SHP77 treated with DMSO at 0.1 percent for 48 hours (cell line): ENCODE measurements at regions not wholly inside any gene's neighbourhood (a gene's known extent, or its start where the extent isn't known, plus 50 kb on each side); places are given as distances from the start of the nearest gene placed in this dataset.
"Not testable (repeated sequence)": the region's sequence is repeated elsewhere in the genome, so short reads cannot be mapped to it uniquely, and the experiment has no call there.

Source experiments
- DNase-seq: peaks from one replicate; lab custom pipeline; 2025; lab: John Stamatoyannopoulos, UW

DNA sequence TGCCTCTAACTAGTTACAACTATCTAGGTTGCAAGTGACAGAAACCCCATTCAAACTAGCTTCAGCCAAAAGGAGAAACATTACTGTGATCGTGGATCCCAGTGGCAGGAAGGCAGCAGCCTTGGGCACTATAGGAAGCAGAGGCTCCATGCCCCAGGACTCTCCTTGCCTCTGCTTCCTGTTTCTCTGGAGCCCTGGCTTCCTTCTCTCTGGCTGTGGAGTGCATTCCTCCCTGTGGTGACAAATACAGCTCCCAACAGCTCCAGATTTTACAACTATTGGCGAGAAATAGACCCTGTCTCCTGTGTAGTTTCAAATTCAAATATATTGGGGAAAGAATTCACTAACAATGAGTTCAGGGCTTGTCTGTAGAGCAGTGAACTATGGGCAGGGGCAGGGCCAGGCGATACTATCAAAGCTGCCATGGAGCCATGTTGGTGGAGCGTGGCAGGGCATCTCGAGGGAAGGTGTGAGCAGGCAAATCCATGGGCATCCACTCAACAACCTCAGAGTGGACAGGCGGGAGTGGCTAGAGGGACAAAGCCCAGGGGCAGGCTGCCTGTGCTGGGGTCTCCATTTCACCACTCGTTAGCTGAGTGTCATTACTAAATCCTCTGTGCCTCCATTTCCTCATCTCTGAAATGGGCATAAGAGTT lies 189.5 kb downstream of the ERCC6L2 start:
- no peak for DNase-seq

DNA sequence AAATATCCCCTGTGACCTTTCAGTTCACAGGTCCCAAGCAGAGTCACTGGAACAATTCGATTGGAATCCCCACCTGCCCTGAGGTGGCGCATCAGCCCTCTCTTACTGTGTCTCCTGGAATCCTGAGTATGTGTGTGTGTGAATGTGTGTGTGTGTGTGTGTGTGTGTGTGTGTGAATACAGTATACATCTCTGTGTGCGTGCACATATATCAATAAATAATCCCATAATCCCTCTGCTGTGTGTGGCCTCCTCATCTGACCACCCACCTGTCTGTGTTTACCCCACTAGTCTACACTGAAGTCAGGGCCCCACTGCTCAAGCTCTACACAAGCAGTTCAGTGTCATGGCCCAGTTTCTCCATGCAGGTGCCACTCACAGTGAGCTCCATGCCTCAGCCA lies 187.4 kb downstream of the ERCC6L2 start:
- DNase-seq: no peak

DNA sequence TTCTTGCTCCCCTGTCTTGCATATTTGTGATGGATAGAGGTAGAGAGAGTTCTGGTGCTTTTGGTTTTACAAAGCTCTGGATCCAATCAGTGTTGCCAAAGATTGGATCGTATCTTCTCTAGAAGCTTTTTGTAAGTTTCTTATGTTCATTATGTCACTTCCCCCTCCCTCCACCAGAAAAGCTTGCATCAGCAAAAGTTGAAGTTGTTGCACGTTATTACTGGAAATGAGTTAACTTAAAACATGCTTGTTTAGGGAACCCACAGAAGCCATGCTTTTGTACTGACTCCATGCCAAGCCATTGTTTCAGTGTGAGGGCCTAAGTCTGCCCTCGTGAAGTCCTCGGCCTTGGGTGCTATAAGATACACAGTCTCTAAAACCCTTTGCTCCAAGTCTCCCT lies 186.5 kb downstream of the ERCC6L2 start:
- no peak for DNase-seq

DNA sequence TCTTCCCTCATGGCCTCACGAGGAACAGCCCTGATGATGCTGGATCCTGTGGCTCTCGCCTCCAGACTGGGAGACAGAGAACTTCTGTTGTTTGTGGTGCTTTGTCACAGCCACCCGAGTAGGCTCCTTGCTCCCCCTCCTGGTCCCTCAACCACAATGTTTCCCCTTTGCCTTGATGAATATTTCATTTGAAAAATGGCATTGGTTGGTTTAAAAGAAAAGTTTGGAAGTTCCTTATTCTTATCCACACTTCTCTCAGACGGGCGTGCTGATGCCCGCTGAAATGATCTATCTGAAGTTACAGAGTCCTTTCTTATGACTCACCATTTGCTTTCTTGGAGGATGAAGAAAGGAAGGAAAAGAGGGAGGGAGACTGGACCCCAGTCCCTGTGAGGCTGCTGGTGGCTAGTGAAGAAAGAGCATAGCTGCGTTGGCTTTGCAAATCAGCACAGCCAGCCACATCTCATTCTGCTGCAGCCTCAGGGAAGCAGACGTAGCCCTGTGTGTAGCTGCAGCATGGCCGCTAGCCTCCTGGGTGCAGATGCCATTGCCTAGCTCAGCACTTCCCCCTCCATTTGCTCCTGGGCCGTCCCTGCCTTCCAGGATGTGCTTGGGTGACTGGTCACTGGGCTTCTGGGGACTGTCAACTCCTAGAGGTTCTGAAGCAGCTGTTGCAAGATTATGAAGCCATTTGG lies 185.9 kb downstream of the ERCC6L2 start:
- no peak for DNase-seq

DNA sequence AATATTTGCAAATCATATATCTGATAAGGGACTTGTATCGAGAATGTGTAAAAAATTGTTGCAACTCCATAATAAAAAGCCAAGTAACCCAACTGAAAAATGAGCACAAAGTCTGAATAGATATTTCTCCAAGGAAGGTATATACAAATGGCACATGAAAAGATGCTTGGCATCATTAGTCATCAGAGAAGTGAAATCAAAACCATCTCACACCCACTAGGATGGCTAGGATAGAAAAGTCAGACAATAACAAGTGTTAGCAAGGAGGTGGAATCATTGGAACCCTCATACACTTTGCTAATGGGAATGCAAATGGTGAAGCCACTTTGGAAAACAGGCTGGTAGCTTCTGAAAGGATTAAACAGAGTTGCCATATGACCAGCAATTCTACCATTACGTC lies 182.7 kb downstream of the ERCC6L2 start:
- DNase-seq: no peak

DNA sequence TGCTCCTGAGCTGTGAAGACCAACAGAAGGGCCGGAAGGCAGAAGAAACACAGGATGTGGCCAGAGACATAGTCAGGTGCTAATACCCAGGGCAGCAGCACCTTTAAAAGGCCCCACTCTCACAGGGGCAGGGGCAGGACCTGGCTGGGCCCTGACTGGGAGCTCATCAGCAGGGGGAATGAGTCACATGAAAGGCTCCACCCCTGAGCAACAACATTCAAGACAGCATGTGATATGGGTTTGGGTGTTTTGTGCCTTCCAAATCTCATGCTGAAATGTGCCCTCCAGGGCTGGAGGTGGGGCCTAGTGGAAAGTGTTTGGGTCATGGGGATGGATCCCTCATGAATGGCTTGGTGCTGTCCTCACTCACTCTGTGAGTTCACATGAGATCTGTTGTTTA lies 181.7 kb downstream of the ERCC6L2 start:
- DNase-seq: no peak

DNA sequence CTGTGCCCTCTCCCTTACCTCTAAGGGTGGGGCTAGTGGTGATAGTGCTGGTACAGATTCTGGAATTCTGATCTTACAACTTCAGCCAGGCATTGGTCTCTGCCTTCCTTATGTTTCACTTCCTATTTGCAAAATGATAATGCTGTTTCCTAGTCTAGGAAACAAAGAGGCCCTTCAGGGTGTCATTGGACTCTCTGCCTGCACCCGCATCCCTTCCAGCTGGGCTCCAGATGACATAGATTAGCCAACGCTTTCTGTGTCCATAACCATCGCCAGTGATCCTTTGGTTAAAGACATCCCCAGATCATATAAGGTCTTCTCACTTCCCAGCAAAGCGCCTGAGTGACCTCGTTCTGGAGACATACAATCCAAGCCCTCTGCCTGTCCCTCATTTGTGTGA lies 180.7 kb downstream of the ERCC6L2 start:
- no peak for DNase-seq

DNA sequence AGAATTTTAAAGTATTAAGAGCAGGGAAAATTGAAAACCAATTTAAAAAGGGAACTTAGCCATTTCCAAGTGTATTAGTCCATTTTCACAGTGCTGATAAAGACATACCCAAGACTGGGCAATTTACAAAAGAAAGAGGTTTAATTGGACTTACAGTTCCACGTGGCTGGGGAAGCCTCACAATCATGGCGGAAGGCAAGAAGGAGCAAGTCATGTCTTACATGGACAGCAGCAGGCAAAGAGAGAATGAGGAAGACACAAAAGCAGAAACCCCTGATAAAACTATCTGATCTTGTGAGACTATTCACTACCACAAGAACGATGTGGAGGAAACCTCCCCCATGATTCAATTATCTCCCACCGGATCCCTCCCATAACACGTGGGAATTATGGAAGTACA lies 178.8 kb downstream of the ERCC6L2 start:
- not testable (repeated sequence) for DNase-seq

DNA sequence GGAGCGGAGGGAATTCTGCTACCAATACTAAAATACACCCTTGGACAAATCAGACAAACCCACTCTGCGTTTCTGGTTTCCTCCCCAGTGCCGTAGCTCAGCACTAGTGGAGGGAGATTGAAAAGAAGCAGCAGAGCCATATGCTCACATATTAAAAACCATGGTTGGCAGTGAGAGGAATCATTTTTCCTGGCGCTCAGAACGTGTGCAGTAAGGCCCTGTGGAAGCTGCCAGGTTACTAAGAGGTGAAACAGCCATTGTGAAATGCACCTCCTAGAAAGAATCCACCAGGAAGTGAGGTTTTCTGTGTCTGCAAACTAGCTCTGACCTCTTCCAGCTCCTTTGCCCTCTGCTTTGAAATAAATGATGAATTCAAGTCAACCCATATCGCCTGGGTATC lies 177.2 kb downstream of the ERCC6L2 start:
- DNase-seq: no peak

DNA sequence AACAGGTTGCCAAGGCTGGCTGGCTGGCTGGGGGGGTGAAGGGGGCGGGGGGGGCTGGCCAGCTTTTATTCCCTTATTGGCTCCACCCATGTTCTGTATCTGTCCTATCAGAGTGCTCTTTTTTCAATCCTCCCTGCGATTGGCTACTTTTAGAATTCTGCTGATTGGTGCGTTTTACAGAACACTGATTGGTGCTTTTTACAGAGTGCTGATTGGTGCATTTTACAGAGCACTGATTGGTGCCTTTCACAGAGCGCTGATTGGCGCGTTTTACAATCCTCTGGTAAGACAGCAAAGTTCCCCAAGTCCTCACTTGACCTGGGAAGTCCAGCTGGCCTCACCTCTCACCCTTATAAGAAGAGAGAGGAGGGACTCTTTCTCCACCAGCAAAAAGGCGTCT lies 175.9 kb downstream of the ERCC6L2 start:
- no peak for DNase-seq

DNA sequence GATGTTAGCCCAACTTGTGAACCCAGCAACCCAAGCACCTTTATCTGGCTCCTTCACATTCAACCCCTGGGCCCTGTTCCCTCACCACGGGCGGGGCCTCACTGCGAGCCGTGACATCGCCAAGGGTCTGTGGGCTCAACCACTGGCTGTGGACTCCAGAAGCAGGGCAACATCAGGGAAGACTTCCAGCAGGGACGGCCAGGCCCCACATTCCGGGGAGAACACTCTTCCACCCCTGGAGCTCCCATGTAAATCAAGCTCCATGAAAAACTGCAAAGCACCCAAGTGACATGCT lies 175.3 kb downstream of the ERCC6L2 start:
- DNase-seq: no peak

DNA sequence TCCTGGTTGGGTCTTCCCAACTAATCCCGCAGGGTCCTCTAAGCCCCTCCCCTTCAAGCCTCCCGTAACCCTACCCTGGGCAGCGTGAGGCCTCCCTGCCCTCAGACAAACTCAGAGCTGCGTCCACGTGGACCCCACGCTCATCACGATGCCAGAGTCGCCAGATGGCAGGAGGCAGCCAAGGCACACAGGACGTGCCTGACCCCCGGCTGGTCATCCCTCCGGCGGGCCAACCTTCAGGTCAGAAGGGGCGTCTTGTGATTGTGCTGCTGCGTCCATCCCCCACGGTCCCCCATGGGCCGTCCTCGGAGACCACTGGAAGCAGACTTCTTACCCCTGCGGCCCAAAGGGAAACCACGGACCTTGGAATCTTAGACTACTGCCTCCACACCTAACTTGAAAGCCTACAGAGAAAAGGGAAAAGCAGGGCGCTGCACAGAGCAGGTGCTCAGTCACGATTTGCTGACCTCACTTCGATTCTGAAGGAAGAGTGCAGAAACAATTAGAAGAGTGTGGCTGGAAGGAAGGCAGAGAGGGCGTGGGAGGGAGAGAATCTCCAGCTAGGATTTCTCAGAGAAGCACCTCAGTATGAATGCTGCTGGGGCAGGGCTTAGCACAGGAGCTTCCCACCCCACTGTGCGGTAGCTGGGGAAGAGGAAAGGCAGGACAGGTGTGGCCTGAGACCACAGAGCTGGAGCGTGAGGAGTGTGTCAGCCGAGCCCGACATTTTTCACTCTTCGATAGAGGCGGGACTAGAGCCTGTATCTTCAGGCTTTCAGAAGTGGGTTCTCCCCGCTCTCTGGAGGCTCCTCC lies 174.8 kb downstream of the ERCC6L2 start:
- no peak for DNase-seq

DNA sequence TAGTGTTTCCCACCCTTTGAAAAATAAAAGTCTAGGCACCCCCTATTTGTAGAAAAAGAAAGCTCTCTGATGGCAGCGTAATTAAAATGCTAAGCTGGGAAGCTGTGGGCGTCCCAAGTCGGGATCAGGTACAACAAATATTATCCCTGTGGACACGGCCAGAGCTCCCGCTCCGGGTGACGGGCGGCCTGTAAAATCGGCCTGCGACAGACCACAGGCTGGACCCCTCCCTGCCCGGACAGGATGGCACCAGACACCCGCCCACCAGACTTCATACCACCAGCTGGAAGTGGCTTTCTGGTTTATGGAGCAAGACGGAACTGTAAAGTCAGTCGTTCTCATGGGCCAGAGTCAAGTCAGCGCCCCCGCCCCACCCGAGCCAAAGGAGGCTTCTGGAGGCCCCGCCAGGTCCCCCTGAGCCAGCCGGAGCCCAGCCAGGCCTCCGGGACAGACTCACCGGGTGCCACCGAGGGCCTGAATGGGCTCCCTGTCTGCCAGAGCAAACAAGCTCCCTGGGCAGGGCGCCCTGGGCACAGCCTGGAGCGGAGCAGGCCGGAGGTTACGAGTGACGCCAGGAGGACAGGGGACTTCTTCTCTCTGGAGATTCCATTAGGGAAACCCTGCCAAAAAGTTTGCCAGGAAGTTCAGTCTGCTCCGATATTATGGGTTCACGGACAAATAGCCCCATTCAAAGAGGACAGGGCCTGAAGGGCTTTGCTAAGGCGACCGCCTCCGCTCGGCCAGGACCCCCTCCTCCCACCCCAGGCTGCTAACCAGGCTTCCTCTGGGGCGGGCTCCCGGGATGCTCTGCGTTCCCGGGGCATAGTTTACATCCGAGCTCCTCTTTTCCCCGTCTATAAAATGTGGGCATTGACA lies 173.7 kb downstream of the ERCC6L2 start:
- no peak for DNase-seq

DNA sequence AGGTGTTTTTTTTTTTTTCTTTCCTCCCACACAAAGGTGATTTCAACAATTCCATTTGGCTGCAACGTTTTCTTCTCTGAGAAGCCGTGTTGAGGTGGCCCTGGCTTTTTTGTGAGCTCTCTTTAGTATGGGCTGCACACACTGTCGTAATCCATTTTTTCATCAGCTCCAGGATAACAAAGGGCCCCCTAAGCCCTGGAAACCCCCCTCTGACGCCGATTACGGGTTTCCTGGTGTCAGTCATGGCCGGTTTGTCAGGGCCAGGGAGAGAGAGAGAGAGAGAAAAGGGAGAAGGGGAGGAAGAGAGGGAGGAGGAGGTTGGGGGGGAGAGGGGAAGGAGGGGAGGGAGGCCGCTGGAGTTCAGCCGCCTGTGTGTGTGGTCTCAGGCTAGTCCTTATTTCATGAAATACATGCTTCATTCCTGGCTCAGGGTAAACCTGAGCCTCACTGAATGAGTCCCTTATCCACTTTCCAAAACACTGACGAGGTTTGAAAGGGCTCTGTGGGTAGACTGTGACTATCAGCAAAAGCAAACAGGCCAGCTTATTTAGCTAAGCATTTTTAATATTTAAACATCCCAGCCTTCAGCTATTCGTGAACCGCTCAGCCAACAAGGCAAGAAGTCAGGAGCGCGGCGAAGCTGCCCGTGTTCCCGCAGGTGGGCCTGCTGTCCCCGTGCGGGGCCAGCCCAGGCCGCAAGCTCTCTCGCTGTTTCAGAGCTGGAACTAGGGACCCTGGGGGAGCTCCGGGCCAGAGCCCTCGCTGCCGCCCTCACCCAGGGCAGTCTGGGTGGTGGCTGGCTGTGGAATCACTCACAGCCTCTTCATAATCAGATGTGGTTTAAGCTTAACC lies 172.8 kb downstream of the ERCC6L2 start:
- no peak for DNase-seq

DNA sequence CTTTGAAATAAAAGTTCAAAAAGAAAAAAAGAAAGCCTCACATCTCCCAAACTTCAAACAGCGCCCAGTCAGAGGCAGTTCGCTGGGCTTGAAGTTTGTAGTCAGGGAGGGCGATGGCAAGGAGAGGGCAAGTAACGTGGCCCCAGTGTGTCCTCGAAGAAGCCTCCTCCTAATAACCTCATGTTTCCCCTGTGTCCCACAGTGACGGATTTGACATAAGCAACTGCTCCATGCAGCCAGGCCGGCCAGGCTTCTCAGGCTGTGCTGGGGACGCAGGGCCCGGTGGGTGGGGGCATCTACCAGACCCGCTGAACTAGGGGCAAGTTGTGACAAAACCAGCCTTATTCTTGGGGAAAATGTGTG lies 172.2 kb downstream of the ERCC6L2 start:
- no peak for DNase-seq

DNA sequence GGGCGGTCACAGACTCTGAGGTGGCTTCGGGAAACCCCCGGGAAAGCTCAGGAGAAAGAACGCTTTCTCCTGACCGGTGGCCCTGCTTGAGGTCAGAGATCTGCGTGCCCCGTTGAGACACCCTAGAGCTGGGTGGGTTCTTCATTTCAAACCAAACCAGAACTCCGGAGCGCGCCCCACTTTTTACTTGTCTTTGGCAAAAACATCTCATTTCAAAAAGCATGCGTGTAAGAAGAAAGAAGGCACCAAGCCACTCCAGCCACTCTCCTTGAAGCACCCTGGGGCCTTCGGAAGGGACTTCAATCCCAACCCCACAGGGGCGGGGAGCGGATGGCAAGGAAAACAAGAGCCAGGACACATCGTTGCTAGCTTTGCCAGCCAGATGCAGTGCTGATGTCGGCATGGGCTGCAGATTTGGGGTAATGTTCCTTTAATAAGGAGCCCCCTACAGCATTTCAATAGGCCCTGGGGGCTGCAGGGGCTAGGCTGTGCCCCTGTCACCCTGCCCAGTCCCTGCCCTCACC lies 171.7 kb downstream of the ERCC6L2 start:
- no peak for DNase-seq

DNA sequence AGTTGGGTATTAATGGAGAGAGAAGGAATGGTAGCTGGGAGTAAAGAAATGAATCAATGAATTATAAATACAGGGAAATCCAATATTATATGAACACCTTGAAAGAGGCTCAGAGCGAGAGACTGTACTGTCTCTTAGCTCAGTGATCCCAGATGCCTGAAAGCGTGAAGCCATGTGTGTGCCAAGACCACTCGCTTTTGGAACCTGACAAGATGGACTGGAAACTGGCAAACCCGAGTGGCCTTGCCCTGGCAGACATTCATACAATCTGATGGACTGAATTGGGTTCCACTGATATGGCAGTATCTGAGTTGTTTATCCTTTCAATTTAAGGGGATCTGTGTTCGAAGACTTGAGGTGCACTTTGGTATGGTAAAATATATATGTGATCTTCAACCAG lies 170.3 kb downstream of the ERCC6L2 start:
- DNase-seq: no peak

DNA sequence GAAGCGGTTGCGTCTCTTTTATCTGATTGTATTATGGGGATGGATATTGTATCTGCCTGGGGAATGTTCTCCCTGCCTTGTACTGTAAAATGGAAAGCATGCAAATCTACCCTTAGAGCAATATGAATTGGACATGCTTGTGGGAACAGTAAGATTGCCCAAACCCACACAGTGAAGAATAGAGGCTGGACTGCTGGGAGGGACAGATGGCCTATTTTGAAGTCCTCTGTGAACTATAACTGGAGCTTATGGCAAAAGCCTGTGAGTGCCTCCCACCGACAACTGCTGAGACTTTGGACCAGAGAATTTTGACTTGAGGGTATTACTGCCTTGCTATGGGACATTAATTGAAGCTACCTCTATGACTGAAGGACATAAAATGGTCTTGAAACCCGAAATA lies 168.9 kb downstream of the ERCC6L2 start:
- DNase-seq: no peak

DNA sequence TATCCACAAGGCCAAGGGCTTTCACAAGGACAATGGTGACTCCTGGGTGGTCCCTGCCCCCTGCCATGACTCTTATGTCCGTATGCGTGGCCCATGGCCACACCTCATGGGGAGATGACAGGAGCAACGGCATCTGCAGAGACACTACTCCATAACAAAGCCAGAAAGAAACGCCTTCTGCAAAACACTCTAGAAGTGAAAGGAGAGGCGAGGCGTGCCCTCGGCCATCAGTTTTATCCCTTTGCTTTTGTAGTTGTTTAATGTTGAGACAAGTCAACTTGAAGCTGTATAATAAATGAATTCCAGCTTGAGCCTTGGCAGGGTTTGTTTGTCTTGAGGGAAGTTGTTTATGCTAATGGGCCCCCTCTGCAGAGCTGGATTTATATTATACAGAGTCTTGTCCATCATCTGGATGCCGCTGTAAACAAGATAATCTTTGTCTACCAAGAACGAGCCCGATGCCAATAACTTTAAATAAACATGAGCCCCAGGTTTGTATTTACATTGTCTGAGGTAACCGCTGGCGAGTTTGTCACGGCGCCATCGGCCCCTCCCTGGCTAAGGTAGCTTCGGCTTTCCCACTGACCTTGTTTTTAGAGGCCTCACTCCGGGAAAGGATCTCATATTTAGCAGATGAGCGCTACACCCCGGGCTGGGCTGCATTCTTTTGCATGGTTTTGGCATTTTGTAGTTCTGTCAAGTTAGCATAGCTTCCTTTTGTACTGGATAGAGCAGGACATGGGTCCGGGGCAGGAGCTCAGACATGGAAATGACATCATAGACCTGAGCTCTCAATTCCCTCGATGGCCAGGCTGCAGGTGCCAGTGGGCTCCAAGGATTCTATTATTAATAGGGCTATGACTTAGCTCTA lies 165.3 kb downstream of the ERCC6L2 start:
- DNase-seq: peak; percentile 29

DNA sequence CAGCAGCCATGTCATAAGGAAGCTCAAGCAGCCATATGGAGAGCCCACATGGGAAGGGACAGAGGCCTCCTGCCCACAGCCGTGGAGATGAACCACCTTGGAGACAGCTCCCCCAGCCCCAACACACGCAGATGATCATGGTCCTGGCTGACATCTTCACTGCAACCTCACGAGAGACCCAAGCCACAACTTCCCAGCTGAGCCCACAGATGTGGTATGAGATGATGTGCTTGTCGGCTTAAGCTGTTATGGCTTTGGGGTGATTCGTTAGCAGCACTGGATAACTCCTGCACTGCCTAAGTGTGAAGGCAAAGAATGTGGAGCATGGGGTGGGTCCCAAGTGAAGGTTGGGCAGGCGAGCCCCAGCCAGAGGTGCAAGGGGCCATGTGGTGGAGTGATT lies 163.4 kb downstream of the ERCC6L2 start:
- DNase-seq: no peak
